Prostate gland (tissue), 2 donors: ENCODE measurements at regions not wholly inside any gene's neighbourhood (a gene's known extent, or its start where the extent isn't known, plus 50 kb on each side); places are given as distances from the start of the nearest gene placed in this dataset.

Source experiments
- DNase-seq: peaks from one replicate; pipeline ENCODE4 v3.0.0-alpha.2; 2019; ENCODE audit warnings: low spot score
- H3K27ac ChIP-seq, 2 donors: fragments of 200-600 bp; sonication (generic); 2 replicates each; pipeline ENCODE4 v1.5.1; 2017 to 2019
- H3K27me3 ChIP-seq: fragments of 200-600 bp; sonication (generic); replicated peaks from 2 replicates; pipeline ENCODE4 v1.5.1; 2019; ENCODE audit not compliant: insufficient read depth
- H3K36me3 ChIP-seq, 2 donors: fragments of 200-600 bp; sonication (generic); 1 replicate in 1 of 2; 2 replicates in 1 of 2; pipeline versions ENCODE4 v1.5.1 to v1.8.1; 2017 to 2019
- H3K4me1 ChIP-seq: fragments of 200-600 bp; sonication (generic); replicated peaks from 2 replicates; pipeline ENCODE4 v1.5.1; 2019
- H3K4me3 ChIP-seq, 2 donors: fragments of 200-600 bp; sonication (generic); 2 replicates each; pipeline ENCODE4 v1.5.1; 2017 to 2019
- H3K9me3 ChIP-seq: fragments of 200-600 bp; sonication (generic); 2 replicates; pipeline ENCODE4 v1.5.1; 2017
- POLR2A ChIP-seq: fragments of 450-650 bp; IDR thresholded peaks from one replicate; pipeline ENCODE4 v1.6.1; 2016; ENCODE audit warnings: antibody characterized with exemption, mild to moderate bottlenecking
- POLR2AphosphoS5 ChIP-seq: sonication (generic); formaldehyde crosslinking; IDR thresholded peaks from one replicate; pipeline ENCODE4 v1.6.1; 2017; ENCODE audit warnings: antibody characterized with exemption
- WGBS: methylation state at CpG from one replicate; pipeline ENCODE4 v1.1.5; 2018; 5-methylcytosine and 5-hydroxymethylcytosine counted together
- intact Hi-C: fragments of 100-400 bp; cut with DNase I; formaldehyde crosslinking; loops from one replicate; pipeline ENCODE4 v1.14.2; 2022
- TF ChIP-seq, protein P1 (sequence below), 4 experiments: fragments of 200-600 bp in 2 of 4; fragments of 450-650 bp in 2 of 4; sonication (generic) in 2 of 4; IDR thresholded peaks; 1 replicate in 3 of 4; 2 replicates in 1 of 4; pipeline ENCODE4 v1.5.1; 2016 to 2019; ENCODE audit warnings: antibody characterized with exemption in 4 of 4, mild to moderate bottlenecking in 2 of 4, moderate library complexity in 2 of 4

DNA sequence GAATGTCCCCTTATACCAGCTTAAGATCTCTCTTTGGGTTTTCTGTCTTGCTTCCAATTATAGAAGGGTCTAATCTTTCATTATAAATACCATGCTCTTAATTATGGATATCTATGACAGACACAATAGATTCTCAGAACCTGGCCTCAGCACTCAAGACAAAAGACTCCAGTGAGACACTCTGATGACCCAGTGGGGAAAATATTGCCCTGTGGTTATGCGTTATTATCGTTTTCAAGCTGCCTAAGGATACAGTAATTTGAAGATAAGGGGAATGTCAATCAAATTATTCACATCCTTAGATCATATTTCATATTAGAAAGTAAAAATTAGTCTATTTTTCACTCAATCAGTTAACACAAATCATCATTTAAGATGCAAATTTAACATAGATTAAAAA is 748.8 kb downstream of the XPNPEP1 start:
- WGBS: 81% methylated on average over 2 of the region's 2 CpGs
- no peaks in the 10 kb centered on the region for H3K27me3 ChIP-seq
- intact Hi-C loops: no loop called here
- H3K36me3 ChIP-seq: no peaks in the 10 kb centered on the region
- DNase-seq: no peak
- H3K4me3 ChIP-seq: no peak overlapping the region
- TF ChIP-seq POLR2A (no peak), POLR2AphosphoS5 (no peak)
- TF ChIP-seq, protein P1, sequence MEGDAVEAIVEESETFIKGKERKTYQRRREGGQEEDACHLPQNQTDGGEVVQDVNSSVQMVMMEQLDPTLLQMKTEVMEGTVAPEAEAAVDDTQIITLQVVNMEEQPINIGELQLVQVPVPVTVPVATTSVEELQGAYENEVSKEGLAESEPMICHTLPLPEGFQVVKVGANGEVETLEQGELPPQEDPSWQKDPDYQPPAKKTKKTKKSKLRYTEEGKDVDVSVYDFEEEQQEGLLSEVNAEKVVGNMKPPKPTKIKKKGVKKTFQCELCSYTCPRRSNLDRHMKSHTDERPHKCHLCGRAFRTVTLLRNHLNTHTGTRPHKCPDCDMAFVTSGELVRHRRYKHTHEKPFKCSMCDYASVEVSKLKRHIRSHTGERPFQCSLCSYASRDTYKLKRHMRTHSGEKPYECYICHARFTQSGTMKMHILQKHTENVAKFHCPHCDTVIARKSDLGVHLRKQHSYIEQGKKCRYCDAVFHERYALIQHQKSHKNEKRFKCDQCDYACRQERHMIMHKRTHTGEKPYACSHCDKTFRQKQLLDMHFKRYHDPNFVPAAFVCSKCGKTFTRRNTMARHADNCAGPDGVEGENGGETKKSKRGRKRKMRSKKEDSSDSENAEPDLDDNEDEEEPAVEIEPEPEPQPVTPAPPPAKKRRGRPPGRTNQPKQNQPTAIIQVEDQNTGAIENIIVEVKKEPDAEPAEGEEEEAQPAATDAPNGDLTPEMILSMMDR (IDR thresholded peaks at IDR 0.05): no peak
- H3K9me3 ChIP-seq: no peaks in the 10 kb centered on the region
- no peak overlapping the region for H3K27ac ChIP-seq
- H3K4me1 ChIP-seq: no peaks in the 10 kb centered on the region

DNA sequence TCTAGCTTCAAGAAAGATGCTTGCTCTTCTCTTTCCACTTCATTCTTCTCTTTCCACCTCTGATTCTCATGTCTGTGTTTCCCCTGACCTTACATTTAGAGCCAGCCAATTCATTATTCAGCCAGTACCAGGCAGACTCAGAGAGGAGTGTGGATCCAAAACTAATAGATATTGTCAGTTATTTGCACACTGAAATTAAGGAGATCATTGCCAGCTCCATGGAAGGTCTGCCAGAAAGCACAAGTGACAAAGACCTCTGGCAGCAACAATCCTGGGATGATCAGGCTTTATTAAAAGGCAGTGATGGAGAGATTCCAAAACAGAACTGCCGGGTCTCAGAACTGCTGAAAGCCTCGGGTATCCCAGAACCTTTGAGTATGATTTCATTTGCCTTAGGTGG is 749.4 kb downstream of the XPNPEP1 start:
- intact Hi-C loops: no loop called here
- DNase-seq: no peak
- no peak overlapping the region for H3K27ac ChIP-seq
- WGBS: 7% methylated on average over 2 of the region's 2 CpGs
- TF ChIP-seq, protein P1 (IDR thresholded peaks at IDR 0.05): no peak
- TF ChIP-seq POLR2A (no peak), POLR2AphosphoS5 (no peak)
- H3K4me1 ChIP-seq: no peaks in the 10 kb centered on the region
- H3K9me3 ChIP-seq: no peaks in the 10 kb centered on the region
- no peak overlapping the region for H3K4me3 ChIP-seq
- no peaks in the 10 kb centered on the region for H3K36me3 ChIP-seq
- no peaks in the 10 kb centered on the region for H3K27me3 ChIP-seq

DNA sequence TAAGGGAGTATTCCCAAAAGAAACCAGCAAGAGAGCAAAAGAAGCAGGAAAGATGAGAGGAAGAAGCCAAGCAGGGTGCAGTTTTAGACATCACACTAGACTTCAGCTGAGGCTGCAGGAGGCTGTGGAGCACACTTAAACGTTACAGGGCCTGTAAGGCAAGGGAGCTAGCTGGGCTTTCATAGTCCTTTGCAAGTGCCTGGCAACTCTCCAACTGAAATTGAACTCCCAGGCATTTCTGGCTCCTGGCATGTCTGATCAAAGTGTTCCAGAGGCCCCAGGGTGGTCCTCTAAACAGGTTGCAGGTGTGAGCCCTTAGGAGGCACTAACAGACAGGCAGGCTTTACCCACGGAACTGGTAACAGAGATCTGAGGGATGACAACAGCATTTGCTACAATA is 750.2 kb downstream of the XPNPEP1 start:
- DNase-seq: no peak
- intact Hi-C loops: no loop called here
- TF ChIP-seq POLR2AphosphoS5: no peak
- no peak for TF ChIP-seq POLR2A
- TF ChIP-seq, protein P1 (IDR thresholded peaks at IDR 0.05): no peak

GRCh38 chr10:109166935-109167334 is 756.4 kb downstream of the XPNPEP1 start:
- Histone ChIP-seq H3K4me1 (no peaks in the 10 kb centered on the region), H3K27me3 (no peaks in the 10 kb centered on the region), H3K27ac (no peak overlapping the region), H3K36me3 (no peaks in the 10 kb centered on the region), H3K4me3 (no peak overlapping the region), H3K9me3 (no peaks in the 10 kb centered on the region)
- intact Hi-C loops: no loop called here
- DNase-seq: no peak
- TF ChIP-seq, protein P1 (IDR thresholded peaks at IDR 0.05): no peak
- TF ChIP-seq POLR2A: no peak
- no peak for TF ChIP-seq POLR2AphosphoS5

More for the DNA sequence above, 750.2 kb downstream of the XPNPEP1 start:
- Histone ChIP-seq H3K36me3 (no peaks in the 10 kb centered on the region), H3K4me3 (no peak overlapping the region), H3K27me3 (no peaks in the 10 kb centered on the region), H3K27ac (no peak overlapping the region), H3K9me3 (no peaks in the 10 kb centered on the region), H3K4me1 (no peaks in the 10 kb centered on the region)
- 17% methylated on average over 2 of the region's 2 CpGs for WGBS

GRCh38 chr10:109159351-109159750 is 764.0 kb downstream of the XPNPEP1 start:
- Histone ChIP-seq H3K9me3 (no peaks in the 10 kb centered on the region), H3K4me3 (no peak overlapping the region), H3K27me3 (no peaks in the 10 kb centered on the region), H3K36me3 (no peaks in the 10 kb centered on the region), H3K4me1 (no peaks in the 10 kb centered on the region), H3K27ac (no peak overlapping the region)
- TF ChIP-seq POLR2AphosphoS5 (no peak), POLR2A (no peak)
- TF ChIP-seq, protein P1 (IDR thresholded peaks at IDR 0.05): no peak
- WGBS: 51% methylated on average over 4 of the region's 4 CpGs
- intact Hi-C loops: no loop called here
- no peak for DNase-seq
